ENCODE measurements at regions not wholly inside any gene's neighbourhood (a gene's known extent, or its start where the extent isn't known, plus 50 kb on each side); places are given as distances from the start of the nearest gene placed in this dataset.

GRCh38 chr4:158007566-158007965 lies 165.3 kb downstream of the GASK1B start:
- DNase-seq: no peak

- DNase-seq: no peak
These were observed 165.8 kb downstream of the GASK1B start for GRCh38 chr4:158006990-158007389.

GRCh38 chr4:158005021-158005420 lies 167.8 kb downstream of the GASK1B start:
- DNase-seq: no peak

DNA sequence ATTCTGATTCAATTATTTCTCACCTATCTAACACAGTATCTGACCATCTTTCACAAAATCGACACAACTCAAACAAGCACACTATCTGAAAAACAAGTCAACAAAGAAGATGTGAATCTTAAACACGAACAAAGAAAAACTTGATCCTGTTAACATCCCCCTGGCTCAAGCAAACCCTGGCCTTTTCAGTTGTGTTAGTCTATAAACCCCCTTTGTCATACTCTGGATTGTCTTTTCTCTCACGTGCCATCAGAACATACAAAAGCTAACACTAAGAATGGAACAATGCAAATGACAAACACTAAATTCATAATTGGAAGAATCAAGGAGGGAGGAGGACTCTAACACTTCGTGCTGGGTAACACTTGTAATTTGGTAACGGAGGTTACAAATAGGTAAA lies 168.7 kb downstream of the GASK1B start:
- no peak for DNase-seq

DNA sequence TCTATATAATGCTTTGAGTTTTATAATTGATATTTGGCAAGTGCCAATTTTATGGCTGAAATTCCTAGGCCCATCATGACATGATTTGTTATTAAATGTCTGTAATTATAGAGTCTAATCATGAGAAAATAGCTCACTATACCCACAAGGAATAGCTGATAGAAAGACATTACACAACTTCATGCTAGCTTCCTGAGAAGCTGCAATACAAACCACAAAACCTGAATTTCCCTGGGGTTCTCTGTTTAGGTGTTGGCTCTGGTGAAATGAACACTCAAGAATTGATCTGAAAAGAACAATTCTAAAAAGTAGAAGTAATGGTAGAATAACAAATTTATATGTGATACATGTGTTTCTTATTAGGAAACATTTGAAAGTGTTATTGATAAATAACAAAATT lies 169.6 kb downstream of the GASK1B start:
- no peak for DNase-seq

GRCh38 chr4:158002173-158002572 lies 170.7 kb downstream of the GASK1B start:
- no peak for DNase-seq

- DNase-seq: no peak
These were observed 171.1 kb downstream of the GASK1B start for GRCh38 chr4:158001756-158002155.

DNA sequence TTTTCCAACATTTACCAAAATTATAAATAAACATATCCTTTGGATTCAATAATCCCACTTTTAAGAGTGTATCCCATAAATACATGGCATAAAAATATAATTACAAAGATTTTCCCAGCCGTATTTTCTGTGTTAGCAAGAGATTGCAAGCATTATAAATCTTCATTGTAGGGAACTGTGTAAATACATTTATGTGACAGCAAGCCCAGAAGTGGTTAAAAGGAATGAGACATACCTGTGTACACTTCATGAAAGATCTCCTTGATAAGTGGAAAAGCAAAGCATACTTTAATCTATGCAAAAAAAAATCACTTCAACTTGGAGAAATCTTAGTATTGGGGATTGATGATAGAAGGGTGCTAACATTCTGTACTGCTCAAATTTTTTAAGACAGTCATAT lies 173.1 kb downstream of the GASK1B start:
- no peak for DNase-seq

DNA sequence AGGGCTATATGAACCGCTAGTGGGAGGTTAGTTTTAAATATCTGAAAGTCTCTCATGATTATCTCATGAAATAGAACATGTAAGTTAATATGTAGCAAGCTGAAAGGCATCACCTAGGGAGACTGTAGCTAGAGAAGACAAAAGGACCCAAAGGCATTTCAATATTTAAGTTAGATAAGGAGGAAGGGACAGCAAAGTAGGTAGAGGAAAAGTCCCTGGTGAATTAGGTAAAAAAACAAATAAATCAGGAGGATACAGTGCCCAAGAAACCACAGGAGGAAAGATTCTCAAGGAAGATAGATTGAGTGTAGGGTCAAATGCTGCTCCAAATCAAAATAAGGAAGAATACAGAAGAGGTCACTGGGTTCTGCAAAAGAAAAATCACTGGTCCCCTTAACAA lies 175.5 kb downstream of the GASK1B start:
- no peak for DNase-seq

DNA sequence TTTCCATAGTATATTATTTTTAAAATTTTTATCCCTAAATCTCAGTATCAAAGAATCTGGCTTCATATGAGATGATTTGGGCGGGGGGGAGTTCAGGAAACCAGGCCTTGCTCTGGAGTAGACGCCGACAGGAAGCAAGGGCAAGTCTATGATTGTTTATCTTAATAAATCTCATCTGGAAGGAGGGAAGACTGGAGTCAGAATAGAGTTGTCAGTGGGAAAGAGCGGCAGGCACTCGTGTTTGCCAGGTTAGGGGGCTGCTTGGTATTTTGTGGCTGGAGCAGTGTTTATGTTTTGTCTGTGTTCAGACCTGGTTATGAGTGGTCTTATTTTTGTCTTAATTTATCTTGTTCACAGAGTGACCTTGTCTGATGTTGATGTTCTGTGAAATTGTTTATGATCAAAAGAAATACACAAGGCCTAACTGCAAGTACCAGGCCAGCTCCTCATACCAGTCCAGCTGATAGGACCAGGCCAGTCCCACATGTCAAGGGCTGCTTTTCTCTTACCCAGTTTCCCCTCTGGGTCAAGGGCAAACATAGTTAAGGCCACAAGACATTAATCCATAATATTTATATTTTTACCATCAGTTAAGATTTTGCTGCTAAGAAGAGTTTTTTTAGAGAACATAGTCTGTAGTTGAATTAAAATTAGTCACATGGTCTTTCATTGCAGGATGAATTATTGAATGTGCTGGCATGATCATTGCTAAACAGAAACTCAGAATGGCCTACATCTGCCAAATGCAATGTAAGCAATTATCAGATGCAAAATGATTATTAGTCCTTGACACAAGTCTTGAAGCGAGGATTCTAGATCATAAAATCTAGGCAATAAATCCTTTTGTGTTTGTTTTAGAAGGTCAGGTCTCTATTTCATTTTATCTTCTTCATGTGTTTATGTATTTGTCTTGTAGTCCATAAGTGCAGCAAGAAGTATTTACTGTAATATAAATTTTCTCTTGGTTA lies 176.5 kb downstream of the GASK1B start:
- no peak for DNase-seq

GRCh38 chr4:157994863-157995262 lies 178.0 kb downstream of the GASK1B start:
- no peak for DNase-seq

DNA sequence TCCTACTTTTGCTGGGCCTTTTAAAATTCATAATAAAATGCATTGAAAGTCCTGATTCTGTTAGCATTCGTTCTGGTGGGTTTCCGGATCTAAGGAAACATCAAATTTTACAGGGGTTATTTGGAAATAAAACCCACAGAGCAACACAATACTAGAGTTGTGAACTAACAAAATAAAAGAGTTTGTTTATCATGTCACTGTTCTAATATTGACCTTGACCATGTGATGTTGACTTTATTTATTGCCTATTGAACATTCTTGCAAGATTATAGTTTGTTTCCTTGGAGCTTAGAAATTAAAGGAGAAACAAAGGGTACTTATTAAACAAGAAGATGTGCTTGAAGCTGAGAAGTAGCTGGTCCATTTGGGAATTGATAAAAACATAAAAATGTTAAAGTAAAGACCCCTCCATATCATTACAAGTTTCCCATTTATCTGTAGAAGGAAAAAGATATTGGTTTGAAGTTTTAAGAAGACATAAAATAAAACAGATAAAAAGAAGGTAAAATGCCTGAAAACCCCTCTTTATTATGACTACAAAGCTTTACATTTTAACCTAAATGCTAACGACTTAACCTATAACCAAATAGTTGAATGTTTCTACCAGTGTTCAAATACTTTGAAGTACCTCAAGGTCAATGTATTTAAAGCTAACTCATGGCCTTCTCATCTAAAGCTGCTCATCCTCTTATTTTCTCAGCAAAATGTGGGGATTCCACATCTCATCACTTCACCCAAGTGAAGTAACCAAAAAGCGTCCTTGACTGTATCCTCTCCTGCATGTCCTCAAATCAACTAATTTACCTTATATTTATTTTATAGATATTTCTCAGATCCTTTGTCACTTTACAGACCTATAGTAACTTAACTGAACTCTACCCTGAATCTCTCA lies 179.6 kb downstream of the GASK1B start:
- DNase-seq: no peak

- peak; percentile 63 for DNase-seq
These were observed 180.7 kb downstream of the GASK1B start for GRCh38 chr4:157992038-157992705.

- no peak for DNase-seq
These were observed 184.2 kb downstream of the GASK1B start for GRCh38 chr4:157988641-157989040.

- no peak for DNase-seq
These were observed 188.4 kb downstream of the GASK1B start for GRCh38 chr4:157984285-157984911.

DNA sequence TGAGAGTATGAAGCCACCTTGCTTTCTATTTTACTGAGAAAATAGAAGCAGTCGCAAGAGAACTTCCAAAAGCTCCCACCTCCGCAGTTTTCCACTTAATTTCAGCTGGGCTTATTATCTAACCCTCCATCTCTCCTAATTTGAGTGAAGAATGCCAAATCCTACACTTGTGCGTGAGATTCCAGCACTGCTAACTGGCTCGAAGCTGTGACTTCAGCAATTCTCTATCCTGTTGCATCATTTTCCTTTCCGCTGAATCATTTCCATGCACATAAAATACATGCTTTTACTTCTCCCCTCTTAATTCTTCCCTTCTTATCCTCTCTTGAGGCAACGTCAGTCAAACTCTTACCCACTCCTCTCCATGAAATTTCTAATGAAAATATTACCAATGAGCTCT lies 189.5 kb downstream of the GASK1B start:
- peak; percentile 8 for DNase-seq

DNA sequence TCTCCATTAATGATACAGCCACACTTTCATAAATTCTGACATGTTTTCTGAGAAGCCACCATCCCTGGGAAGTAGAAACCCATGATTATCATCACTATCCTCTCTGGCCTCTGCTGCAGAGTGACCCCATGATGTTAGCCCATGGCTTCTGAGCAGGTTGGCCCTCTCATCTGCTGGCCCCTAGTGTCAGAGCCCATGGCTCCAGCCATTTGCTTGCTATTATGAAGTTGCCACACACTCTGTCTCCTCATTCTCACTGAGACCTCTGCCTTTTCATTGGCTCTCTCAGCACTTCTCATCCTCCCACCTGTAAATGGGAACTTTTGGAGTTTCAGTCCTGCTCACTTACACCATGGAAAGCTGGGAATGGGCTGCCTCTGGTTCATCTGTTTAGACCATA lies 192.7 kb downstream of the GASK1B start:
- no peak for DNase-seq

DNA sequence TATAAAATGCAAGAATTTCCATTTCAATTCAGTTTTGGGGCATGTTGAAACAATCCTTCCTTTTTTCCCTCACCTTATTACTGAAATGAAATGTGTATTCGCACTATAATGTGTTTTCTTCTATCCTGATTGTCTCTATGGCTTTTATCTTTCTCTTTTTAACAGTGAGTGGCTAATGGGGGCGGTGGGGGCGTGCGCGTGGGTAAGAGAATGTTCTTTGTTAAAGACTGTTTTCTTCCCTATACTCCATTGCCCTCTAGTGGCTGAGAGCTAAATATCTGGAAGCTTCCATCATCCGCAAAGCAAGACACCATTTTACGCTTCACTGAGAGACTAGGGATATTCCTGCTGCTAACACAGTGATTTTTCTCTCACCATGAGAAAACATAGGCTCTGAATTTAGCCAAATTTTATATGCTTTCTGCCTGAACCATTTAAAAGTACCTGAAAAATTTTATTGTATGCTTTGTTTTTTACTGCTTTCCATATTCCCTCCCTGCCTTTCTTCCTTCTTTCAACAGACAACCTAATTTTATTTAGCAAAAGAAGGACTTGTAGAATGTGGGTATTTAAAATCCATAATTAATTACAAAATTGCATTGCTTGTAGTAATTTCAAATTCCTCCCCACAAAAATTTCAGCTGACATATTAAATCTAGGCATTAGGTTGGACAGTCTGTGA lies 194.0 kb downstream of the GASK1B start:
- peak; percentile 72 for DNase-seq

GRCh38 chr4:157977086-157977485 lies 195.7 kb downstream of the GASK1B start:
- peak; percentile 42 for DNase-seq

- DNase-seq: no peak
These were observed 199.5 kb downstream of the GASK1B start for GRCh38 chr4:157973297-157973696.

DNA sequence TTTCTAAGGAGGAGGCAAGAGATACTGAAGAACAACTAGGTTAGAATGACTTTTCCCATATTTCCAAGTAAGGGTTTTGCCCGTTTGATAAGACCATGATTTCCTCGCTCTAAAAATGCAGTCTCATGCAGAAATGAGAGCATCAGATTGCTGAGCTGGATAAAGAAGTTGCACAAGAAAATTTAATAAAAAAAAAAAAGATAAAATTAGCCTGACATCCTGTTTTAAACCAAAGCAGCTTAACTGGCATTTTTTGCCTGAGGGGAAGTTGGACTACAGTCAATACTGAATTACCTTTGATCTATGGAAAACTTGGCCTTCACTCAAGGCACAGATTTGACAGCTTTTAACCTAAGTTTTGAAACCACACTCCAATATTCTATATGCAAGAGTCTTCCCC lies 208.4 kb downstream of the GASK1B start:
- no peak for DNase-seq

Measured in fibroblast of skin of abdomen (primary cell).